Left renal pelvis (tissue), 4 donors: ENCODE measurements at regions not wholly inside any gene's neighbourhood (a gene's known extent, or its start where the extent isn't known, plus 50 kb on each side); places are given as distances from the start of the nearest gene placed in this dataset.

Experiments used
- DNase-seq, 4 donors: peaks; one replicate each; pipeline ENCODE4 v3.0.0-alpha.2; 2013; ENCODE audit warnings: low read depth in 4 of 4, low spot score in 3 of 4

- peak in 1 of 4 donors; percentile 61 for DNase-seq
Measured at GRCh38 chr11:116276051-116277044, 496.4 kb downstream of the BUD13 start.

- no peak for DNase-seq
Measured at GRCh38 chr11:116275635-116276034, 497.2 kb downstream of the BUD13 start.

GRCh38 chr11:116274521-116274920, 498.3 kb downstream of the BUD13 start:
- no peak for DNase-seq

GRCh38 chr11:116272181-116272789, 500.5 kb downstream of the BUD13 start:
- DNase-seq = no peak

- no peak for DNase-seq
Measured at GRCh38 chr11:116271479-116271878, 501.3 kb downstream of the BUD13 start.

- no peak for DNase-seq
Measured at GRCh38 chr11:116267146-116267545, 505.6 kb downstream of the BUD13 start.

GRCh38 chr11:116263770-116264169, 509.0 kb downstream of the BUD13 start:
- no peak for DNase-seq

- no peak for DNase-seq
Measured at GRCh38 chr11:116263019-116263418, 509.8 kb downstream of the BUD13 start.

GRCh38 chr11:116262370-116262769, 510.4 kb downstream of the BUD13 start:
- no peak for DNase-seq

- no peak for DNase-seq
Measured at GRCh38 chr11:116261606-116262005, 511.2 kb downstream of the BUD13 start.

- DNase-seq = no peak
Measured at GRCh38 chr11:116258821-116259220, 514.0 kb downstream of the BUD13 start.

- no peak for DNase-seq
Measured at GRCh38 chr11:116257883-116258282, 514.9 kb downstream of the BUD13 start.

GRCh38 chr11:116257092-116257491, 515.7 kb downstream of the BUD13 start:
- DNase-seq = no peak

GRCh38 chr11:116256215-116256614, 516.6 kb downstream of the BUD13 start:
- no peak for DNase-seq

- no peak for DNase-seq
Measured at GRCh38 chr11:116255321-116255953, 517.4 kb downstream of the BUD13 start.

- no peak for DNase-seq
Measured at GRCh38 chr11:116250155-116250554, 522.6 kb downstream of the BUD13 start.

GRCh38 chr11:116249561-116249960, 523.2 kb downstream of the BUD13 start:
- no peak for DNase-seq

GRCh38 chr11:116244889-116245288, 527.9 kb downstream of the BUD13 start:
- no peak for DNase-seq

- DNase-seq = no peak
Measured at GRCh38 chr11:116244439-116244838, 528.3 kb downstream of the BUD13 start.

- no peak for DNase-seq
Measured at GRCh38 chr11:116243991-116244390, 528.8 kb downstream of the BUD13 start.

GRCh38 chr11:116242006-116242405, 530.8 kb downstream of the BUD13 start:
- DNase-seq = no peak
